ENCODE measurements at regions not wholly inside any gene's neighbourhood (a gene's known extent, or its start where the extent isn't known, plus 50 kb on each side); places are given as distances from the start of the nearest gene placed in this dataset.

GRCh38 chr12:91542067-91542466 lies 359.4 kb upstream of the DCN start:
- no peaks in the 10 kb centered on the region for H3K36me3 ChIP-seq (ENCODE audit: insufficient read depth)
- no peaks in the 10 kb centered on the region for H3K4me1 ChIP-seq (ENCODE audit: low read depth, poor library complexity, severe bottlenecking)
- no peak overlapping the region for H3K4me3 ChIP-seq (IDR thresholded peaks at IDR 0.05; ENCODE audit: insufficient read depth, low read depth, low read length)
- H3K4me2 ChIP-seq: no peak overlapping the region
- no peak for TF ChIP-seq CTCF (conservative IDR thresholded peaks at IDR 0.05; ENCODE audit: low read depth, low read length)
- no peaks in the 10 kb centered on the region for H3K27me3 ChIP-seq (ENCODE audit: insufficient read depth, low read depth)
- H3K27ac ChIP-seq: no peak overlapping the region
- no peak overlapping the region for H3K9ac ChIP-seq
- H3K79me2 ChIP-seq (ENCODE audit: insufficient read depth, low read depth): no peaks in the 10 kb centered on the region
- no peaks in the 10 kb centered on the region for H4K20me1 ChIP-seq (ENCODE audit: insufficient read depth)
- H2AFZ ChIP-seq (ENCODE audit: low read depth): no peak overlapping the region

- Histone ChIP-seq H2AFZ (ENCODE audit: low read depth) (no peak overlapping the region), H3K79me2 (ENCODE audit: insufficient read depth, low read depth) (no peaks in the 10 kb centered on the region), H4K20me1 (ENCODE audit: insufficient read depth) (no peaks in the 10 kb centered on the region), H3K4me2 (no peak overlapping the region), H3K9ac (no peak overlapping the region), H3K4me1 (ENCODE audit: low read depth, poor library complexity, severe bottlenecking) (no peaks in the 10 kb centered on the region), H3K27me3 (ENCODE audit: insufficient read depth, low read depth) (no peaks in the 10 kb centered on the region), H3K27ac (no peak overlapping the region), H3K36me3 (ENCODE audit: insufficient read depth) (no peaks in the 10 kb centered on the region), H3K4me3 (IDR thresholded peaks at IDR 0.05; ENCODE audit: insufficient read depth, low read depth, low read length) (no peak overlapping the region)
- TF ChIP-seq CTCF (conservative IDR thresholded peaks at IDR 0.05; ENCODE audit: low read depth, low read length): no peak
These were observed 355.8 kb upstream of the DCN start for GRCh38 chr12:91538418-91538817.

GRCh38 chr12:91533366-91533765 lies 350.7 kb upstream of the DCN start:
- Histone ChIP-seq H4K20me1 (ENCODE audit: insufficient read depth) (no peaks in the 10 kb centered on the region), H3K4me1 (ENCODE audit: low read depth, poor library complexity, severe bottlenecking) (no peaks in the 10 kb centered on the region), H3K27ac (no peak overlapping the region), H3K9ac (no peak overlapping the region), H2AFZ (ENCODE audit: low read depth) (no peak overlapping the region), H3K4me2 (no peak overlapping the region), H3K79me2 (ENCODE audit: insufficient read depth, low read depth) (no peaks in the 10 kb centered on the region), H3K4me3 (IDR thresholded peaks at IDR 0.05; ENCODE audit: insufficient read depth, low read depth, low read length) (no peak overlapping the region), H3K27me3 (ENCODE audit: insufficient read depth, low read depth) (no peaks in the 10 kb centered on the region), H3K36me3 (ENCODE audit: insufficient read depth) (no peaks in the 10 kb centered on the region)
- TF ChIP-seq CTCF (conservative IDR thresholded peaks at IDR 0.05; ENCODE audit: low read depth, low read length): no peak

GRCh38 chr12:91529829-91530228 lies 347.2 kb upstream of the DCN start:
- TF ChIP-seq CTCF (conservative IDR thresholded peaks at IDR 0.05; ENCODE audit: low read depth, low read length): no peak
- Histone ChIP-seq H3K4me2 (no peak overlapping the region), H3K4me1 (ENCODE audit: low read depth, poor library complexity, severe bottlenecking) (no peaks in the 10 kb centered on the region), H3K27me3 (ENCODE audit: insufficient read depth, low read depth) (no peaks in the 10 kb centered on the region), H3K9ac (no peak overlapping the region), H3K79me2 (ENCODE audit: insufficient read depth, low read depth) (no peaks in the 10 kb centered on the region), H2AFZ (ENCODE audit: low read depth) (no peak overlapping the region), H3K27ac (no peak overlapping the region), H3K4me3 (IDR thresholded peaks at IDR 0.05; ENCODE audit: insufficient read depth, low read depth, low read length) (no peak overlapping the region), H4K20me1 (ENCODE audit: insufficient read depth) (no peaks in the 10 kb centered on the region), H3K36me3 (ENCODE audit: insufficient read depth) (no peaks in the 10 kb centered on the region)

GRCh38 chr12:91523831-91524230 lies 341.2 kb upstream of the DCN start:
- no peak overlapping the region for H3K9ac ChIP-seq
- no peaks in the 10 kb centered on the region for H3K27me3 ChIP-seq (ENCODE audit: insufficient read depth, low read depth)
- H3K79me2 ChIP-seq (ENCODE audit: insufficient read depth, low read depth): no peaks in the 10 kb centered on the region
- no peak for TF ChIP-seq CTCF (conservative IDR thresholded peaks at IDR 0.05; ENCODE audit: low read depth, low read length)
- no peak overlapping the region for H3K4me2 ChIP-seq
- no peak overlapping the region for H2AFZ ChIP-seq (ENCODE audit: low read depth)
- no peaks in the 10 kb centered on the region for H3K36me3 ChIP-seq (ENCODE audit: insufficient read depth)
- no peaks in the 10 kb centered on the region for H3K4me1 ChIP-seq (ENCODE audit: low read depth, poor library complexity, severe bottlenecking)
- no peaks in the 10 kb centered on the region for H4K20me1 ChIP-seq (ENCODE audit: insufficient read depth)
- H3K27ac ChIP-seq: no peak overlapping the region
- H3K4me3 ChIP-seq (IDR thresholded peaks at IDR 0.05; ENCODE audit: insufficient read depth, low read depth, low read length): no peak overlapping the region

Data from KMS-11 (cell line).